Fibroblast of upper back skin (primary cell): ENCODE measurements at regions not wholly inside any gene's neighbourhood (a gene's known extent, or its start where the extent isn't known, plus 50 kb on each side); places are given as distances from the start of the nearest gene placed in this dataset.

Source experiments
- DNase-seq: peaks from one replicate; pipeline ENCODE4 v3.0.0-alpha.2; 2013

GRCh38 chr18:64519201-64519600, 370.3 kb upstream of the LINC00305 start:
- DNase-seq: no peak

GRCh38 chr18:64518191-64518590, 369.3 kb upstream of the LINC00305 start:
- DNase-seq: no peak

GRCh38 chr18:64513401-64513800, 364.5 kb upstream of the LINC00305 start:
- no peak for DNase-seq

- no peak for DNase-seq
Observed at GRCh38 chr18:64490207-64490606, 341.3 kb upstream of the LINC00305 start.

DNA sequence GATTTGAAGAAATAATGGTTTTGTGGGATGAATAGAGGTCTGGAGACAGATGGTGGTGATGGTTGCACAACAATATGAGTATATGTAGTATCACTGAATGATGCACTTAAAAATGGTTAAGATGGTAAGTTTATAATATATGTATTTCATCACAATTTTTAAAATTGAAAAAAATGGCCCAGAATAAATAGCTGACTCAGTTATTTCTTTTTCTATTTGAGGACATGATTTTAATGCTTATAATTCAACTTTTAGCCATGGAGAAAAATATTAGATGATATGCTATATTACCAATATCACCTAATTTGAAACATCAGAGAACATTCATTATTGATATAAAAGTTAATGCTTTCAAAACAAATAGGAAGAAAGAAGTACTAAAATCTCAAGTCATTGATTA, 339.8 kb upstream of the LINC00305 start:
- no peak for DNase-seq

- no peak for DNase-seq
Observed at GRCh38 chr18:64474773-64475172, 325.9 kb upstream of the LINC00305 start.

- DNase-seq: no peak
Observed at GRCh38 chr18:64474255-64474654, 325.4 kb upstream of the LINC00305 start.

DNA sequence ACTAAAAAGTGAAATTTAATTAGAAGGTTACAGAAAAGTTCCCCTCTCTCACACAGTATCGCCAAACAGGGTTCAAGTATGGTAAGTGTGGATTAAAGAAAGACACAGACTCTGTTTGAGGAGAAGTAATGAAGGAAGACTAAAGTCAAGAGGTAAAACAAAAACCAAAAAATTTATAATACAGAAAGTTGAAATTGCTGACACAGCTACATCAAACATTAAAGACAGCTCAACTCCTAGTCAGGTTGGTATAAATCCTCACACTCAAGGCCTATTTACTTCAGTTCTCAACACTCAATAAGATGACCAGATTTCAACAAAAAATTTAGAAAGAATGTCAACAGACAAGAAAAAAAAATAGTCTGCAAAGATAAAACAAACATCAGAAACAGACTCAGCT, 300.5 kb upstream of the LINC00305 start:
- no peak for DNase-seq

DNA sequence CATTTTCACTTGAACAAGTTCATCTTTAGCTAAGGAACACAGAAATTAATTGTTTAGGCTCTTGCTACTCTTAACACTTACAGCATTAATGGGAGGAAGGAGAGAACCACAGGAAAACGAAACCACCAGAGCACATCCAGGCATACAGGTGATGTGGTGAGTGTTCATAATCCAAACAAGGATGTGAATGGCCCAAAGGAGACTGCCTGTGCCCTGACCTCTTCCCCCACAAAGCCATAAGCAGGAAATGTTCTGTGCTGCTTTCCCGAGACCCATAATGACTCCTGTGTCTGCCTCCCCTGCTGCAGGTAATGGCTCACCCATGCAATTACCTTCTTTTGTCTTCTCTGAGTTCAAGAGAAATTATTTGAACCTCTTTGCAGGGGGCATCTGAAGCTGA, 295.9 kb upstream of the LINC00305 start:
- no peak for DNase-seq

GRCh38 chr18:64438178-64438577, 289.3 kb upstream of the LINC00305 start:
- no peak for DNase-seq

GRCh38 chr18:64436111-64436510, 287.2 kb upstream of the LINC00305 start:
- no peak for DNase-seq

DNA sequence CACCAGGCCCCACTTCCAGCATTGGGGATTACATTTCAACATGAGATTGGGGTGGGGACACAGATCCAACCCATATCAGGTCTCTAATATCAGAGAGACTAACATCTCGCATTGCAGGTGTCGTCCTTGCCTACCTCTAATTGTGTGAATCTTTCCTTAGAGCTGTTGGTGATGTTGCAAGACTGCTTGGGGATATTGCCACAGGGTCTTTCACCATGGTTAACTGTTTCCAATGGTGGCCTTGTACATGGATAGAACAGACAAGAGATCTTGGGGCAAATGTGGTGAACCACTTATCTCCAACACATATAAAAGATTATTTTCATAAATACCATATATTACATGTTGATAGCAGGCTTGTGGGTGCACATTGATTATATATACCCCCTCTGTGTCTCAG, 270.3 kb upstream of the LINC00305 start:
- no peak for DNase-seq

DNA sequence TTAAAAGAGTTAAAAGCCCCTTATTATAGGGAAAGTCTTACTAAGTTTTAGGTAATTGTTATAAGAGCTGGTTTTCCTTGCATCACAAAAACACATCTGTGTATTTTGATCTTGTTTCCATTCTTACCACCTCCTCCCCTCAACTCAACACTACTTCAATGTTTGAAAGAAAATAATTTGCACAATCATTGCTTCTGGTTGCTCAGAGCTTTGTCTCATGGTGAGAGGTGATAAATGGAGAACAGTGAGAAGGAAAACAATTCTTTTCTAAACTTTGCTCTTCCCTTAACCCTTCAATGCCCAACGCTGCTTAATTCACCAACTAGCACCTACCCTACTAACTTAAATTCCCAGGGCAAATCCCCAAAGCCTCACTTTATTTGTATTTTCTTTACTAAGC, 268.1 kb upstream of the LINC00305 start:
- no peak for DNase-seq

- DNase-seq: no peak
Observed at GRCh38 chr18:64415218-64415617, 266.3 kb upstream of the LINC00305 start.

GRCh38 chr18:64410685-64411084, 261.8 kb upstream of the LINC00305 start:
- no peak for DNase-seq

DNA sequence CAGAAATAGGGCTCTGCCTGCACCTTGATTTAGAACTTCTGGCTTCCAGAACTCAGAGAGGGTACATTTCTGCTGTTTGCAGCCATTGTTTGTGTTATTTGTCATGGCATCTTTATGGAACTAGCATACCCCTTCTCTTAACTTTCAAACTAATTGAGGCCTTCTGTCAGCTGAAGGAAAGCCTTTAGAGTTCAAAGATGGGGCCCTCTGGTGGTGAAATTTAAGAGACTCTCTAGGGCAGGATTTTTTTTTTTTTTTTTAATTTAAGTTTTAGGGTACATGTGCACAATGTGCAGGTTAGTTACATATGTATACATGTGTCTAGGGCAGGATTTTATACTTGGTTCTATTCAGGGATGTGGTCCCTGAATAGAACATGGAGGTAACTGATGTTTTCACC, 260.6 kb upstream of the LINC00305 start:
- DNase-seq: peak; percentile 34

DNA sequence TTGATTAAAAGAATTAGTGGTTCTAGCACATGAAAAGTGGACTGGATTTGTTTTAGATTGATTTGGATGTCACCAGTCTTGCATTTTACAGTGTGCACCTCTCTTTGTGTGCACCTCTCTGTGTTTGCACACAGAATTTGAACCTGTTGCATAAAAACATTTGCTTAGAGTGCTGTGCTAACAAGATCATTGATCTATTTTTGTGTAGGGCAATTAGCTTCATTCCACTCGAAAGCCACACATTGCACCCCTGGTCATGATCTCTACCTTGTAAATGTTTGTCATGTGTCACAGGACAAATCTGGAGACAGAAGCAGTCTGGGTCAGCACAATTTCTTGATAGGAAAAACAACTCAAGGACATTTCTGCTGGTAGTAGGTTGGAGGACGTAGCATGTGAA, 258.7 kb upstream of the LINC00305 start:
- no peak for DNase-seq

DNA sequence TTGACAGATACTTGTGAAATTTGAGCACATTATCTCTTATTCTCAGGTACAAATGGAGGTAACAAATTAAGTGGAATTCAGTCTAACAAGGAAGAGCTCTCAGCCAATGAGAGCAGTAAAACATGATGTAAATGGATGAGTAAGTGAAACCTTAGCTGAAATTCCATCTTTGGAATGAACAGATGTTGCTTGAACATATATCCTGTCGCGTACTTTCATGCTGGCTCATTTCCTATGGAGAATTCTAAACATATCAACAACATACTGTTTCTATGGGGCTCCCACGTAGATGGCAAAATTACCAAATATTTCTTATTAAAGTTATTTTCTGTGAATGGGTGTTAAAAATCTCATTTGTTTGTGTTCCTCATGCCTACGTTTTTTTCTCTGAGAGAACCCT, 256.3 kb upstream of the LINC00305 start:
- DNase-seq: peak; percentile 80

DNA sequence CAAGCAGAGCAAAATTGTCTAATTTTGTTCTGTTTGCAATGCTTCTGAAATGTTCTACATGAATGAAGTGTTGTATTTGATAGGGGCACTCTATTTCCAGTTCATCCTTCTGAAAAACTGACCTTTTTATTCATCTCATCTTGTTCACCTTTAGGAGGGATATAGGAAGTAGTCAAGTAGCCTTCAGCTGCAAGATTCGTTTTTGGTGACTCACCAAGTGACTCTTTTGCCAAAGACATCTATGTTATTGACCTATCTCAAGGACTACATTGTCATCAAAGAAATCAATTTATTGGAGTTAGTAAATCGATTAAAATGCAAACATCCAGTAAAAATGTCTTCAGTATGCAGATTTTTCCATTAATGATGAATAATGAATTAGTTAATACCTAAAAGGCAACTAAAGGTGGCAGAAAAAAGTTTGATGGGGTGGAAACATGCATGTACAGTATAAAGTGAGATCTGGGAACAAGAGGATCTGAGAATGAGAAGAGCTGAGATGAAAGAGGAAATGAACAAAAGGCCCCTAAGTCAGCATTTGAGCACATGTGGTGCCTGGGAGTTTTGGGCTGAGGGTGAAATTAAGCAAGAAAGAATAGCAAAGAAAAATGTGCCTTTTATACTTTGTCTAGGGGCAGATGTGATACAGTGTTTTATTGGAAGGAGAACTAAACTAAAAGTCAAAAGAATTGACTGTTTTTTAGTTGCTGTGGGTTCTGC, 255.1 kb upstream of the LINC00305 start:
- no peak for DNase-seq

DNA sequence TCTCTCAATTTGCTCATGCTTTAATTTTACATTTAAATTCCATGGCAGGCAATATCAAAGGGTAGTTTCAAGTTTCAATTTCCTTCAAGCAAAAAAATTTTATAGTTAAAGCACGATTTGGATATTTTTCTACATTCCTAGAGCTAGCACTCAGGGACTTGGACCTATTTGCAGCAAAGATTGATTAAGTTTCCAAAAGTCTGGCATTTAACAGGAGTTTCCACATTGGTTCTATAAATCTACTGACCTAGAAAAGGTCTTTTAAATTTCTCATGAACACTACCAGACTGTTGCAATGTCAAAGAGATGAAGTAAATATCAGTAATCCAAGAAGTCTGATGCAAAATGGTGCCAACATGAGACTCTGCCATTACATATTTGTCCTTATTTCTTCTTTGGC, 253.7 kb upstream of the LINC00305 start:
- peak; percentile 26 for DNase-seq

DNA sequence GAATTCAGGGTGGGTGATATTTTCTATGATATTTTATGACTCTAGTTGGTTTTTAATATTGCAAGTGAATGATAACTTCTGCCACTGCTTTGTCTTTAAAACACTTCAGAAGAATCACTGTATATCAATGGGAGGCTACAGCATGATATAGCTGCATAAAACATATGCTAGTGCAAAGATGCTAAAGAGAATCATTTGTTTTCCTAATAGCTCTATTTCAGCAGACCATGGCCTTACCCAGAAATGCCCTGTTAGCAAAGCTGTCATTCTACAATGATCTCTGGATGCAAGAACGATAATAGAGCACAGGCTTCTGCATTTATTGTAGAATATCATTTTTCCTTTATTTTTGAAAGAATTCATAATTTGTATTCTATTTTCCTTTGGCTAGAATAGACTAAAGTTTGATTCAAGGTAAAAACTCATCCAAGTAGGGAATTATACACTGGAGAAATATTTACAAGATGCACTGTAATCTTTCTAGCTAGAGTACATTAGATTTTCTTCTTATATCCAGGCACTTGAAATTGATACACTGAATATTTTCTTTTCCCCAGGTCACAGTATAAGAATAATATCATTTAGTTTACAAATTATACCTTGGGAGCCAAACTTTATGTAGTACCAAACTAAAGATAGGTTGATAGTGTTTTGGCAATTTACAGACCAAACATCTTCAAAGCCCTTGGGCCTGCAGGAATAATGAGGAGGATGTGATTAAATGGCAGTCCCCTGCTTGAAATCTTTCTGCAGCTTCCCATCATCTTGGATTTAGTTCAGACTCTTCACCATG, 252.6 kb upstream of the LINC00305 start:
- no peak for DNase-seq

DNA sequence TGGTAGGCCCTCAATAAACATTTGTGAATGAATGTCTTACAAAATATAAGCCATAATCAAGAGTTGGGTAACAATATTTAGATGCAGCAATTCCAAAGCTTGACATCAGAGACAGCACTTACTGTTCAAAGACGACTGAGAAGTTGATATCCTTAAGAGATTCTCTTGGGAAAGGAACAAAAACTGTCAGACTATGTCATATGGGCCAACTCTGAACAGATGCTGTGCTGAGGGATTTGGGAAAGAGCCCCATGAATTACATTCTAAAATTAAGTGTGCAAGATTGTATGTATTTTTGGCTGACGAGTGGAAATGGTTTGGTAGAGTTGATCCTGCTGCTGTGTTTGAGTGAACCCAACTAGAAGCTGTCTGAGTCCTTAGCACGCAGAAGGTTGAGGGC, 250.7 kb upstream of the LINC00305 start:
- no peak for DNase-seq

- DNase-seq: no peak
Observed at GRCh38 chr18:64398320-64398719, 249.4 kb upstream of the LINC00305 start.

DNA sequence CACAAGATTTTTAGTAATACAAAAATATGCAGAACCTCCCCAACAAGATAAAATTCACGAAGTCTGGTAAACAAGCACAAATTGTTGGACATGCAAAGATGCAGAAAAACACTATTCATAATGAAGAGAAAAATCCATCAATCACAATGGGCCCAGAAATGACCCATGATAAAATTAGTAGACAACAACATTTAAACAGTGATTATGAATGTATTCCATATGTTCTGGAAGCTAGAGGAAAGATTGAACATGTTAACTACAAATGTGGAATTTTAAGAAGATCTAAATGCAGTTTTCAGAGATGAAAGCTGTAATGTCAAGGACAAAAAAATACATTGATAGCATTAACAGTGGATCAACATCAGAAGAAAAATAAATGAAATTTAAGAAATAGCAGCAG, 243.3 kb upstream of the LINC00305 start:
- no peak for DNase-seq

DNA sequence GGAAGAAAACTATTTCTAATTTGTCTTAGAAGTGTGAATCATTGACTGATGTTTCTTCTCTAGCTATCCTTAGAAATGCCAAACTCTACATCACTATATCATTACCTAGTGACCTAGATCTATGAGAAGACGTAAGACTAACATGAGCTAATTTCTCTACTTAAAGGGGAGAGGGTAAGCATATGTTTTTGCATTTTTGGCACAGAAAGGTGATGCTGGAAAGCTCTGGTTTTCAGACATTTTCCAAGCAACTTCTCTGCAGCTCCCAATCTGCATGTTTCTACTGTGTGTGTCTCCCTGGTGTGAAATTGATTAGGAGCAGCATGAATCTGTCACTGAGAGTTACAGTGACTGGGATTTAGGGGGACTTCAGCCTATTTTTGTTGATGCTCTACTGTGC, 235.2 kb upstream of the LINC00305 start:
- DNase-seq: no peak
